ENCODE measurements at regions not wholly inside any gene's neighbourhood (a gene's known extent, or its start where the extent isn't known, plus 50 kb on each side); places are given as distances from the start of the nearest gene placed in this dataset.
"Not testable (repeated sequence)": the region's sequence is repeated elsewhere in the genome, so short reads cannot be mapped to it uniquely, and the experiment has no call there.

DNA sequence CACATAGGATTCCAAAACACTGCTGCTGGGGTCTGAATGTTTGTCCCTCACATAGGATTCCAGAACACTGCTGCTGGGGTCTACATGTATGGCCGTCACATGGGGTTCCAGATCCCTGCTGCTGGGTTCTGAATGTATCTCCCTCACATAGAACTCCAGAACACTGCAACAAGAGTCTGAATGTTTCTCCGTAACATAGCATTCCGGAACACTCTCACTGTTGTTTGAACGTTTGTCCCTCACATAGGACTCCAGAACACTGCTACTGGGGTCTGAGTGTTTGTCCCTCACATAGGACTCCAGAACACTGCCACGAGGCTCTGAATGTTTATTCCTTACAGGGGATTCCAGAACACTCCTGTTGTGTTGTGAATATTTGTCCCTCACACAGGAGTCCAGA lies 216.8 kb downstream of the FOXD4L6 start:
- no peaks in the 10 kb centered on the region for H4K20me1 ChIP-seq (ENCODE audit: insufficient read depth, low read length)
- no peak overlapping the region for H3K27ac ChIP-seq (ENCODE audit: low read depth, low read length)
- no peaks in the 10 kb centered on the region for H3K27me3 ChIP-seq (ENCODE audit: insufficient read depth, low read length)
- H3K36me3 ChIP-seq (ENCODE audit: insufficient read depth, low read length): no peaks in the 10 kb centered on the region
- no peak overlapping the region for H3K4me2 ChIP-seq (ENCODE audit: insufficient read depth, low read length)
- no peaks in the 10 kb centered on the region for H3K4me1 ChIP-seq (ENCODE audit: insufficient read depth, low read length)
- TF ChIP-seq, protein P1, sequence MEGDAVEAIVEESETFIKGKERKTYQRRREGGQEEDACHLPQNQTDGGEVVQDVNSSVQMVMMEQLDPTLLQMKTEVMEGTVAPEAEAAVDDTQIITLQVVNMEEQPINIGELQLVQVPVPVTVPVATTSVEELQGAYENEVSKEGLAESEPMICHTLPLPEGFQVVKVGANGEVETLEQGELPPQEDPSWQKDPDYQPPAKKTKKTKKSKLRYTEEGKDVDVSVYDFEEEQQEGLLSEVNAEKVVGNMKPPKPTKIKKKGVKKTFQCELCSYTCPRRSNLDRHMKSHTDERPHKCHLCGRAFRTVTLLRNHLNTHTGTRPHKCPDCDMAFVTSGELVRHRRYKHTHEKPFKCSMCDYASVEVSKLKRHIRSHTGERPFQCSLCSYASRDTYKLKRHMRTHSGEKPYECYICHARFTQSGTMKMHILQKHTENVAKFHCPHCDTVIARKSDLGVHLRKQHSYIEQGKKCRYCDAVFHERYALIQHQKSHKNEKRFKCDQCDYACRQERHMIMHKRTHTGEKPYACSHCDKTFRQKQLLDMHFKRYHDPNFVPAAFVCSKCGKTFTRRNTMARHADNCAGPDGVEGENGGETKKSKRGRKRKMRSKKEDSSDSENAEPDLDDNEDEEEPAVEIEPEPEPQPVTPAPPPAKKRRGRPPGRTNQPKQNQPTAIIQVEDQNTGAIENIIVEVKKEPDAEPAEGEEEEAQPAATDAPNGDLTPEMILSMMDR (IDR thresholded peaks at IDR 0.05; ENCODE audit: extremely low read depth, low read depth, low read length): no peak
- DNase-seq (ENCODE audit: insufficient read length, low spot score, missing footprints): no peak
- peaks cover 18% of the 10 kb centered on the region for H3K9me3 ChIP-seq (ENCODE audit: low read depth, low read length)
- H3K4me3 ChIP-seq (ENCODE audit: insufficient read depth, low read length): no peak overlapping the region
- no peak overlapping the region for H2AFZ ChIP-seq (ENCODE audit: low read length)
- no peaks in the 10 kb centered on the region for H3K79me2 ChIP-seq (ENCODE audit: insufficient read depth, low read length)

DNA sequence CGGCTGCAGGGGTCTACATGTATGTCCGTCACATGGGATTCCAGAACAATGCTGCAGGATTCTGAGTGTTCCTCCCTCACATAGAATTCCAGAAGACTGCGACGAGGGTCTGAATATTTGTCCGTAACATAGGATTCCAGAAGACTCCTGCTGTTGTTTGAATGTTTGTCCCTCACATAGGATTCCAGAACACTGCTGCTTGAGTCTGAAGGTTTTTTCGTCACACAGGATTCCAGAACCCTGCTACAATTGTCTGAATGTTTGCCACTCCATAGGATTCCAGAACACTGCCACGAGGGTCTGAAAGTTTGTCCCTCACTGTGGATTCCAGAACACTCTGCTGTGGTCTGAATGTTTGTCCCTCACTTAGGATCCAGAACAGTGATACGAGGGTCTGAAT lies 217.5 kb downstream of the FOXD4L6 start:
- not testable (repeated sequence) for H3K36me3 ChIP-seq (ENCODE audit: insufficient read depth, low read length); H3K4me3 ChIP-seq (ENCODE audit: insufficient read depth, low read length); H4K20me1 ChIP-seq (ENCODE audit: insufficient read depth, low read length); H3K4me2 ChIP-seq (ENCODE audit: insufficient read depth, low read length); H3K27ac ChIP-seq (ENCODE audit: low read depth, low read length); H3K27me3 ChIP-seq (ENCODE audit: insufficient read depth, low read length); DNase-seq (ENCODE audit: insufficient read length, low spot score, missing footprints); H2AFZ ChIP-seq (ENCODE audit: low read length); H3K79me2 ChIP-seq (ENCODE audit: insufficient read depth, low read length); H3K4me1 ChIP-seq (ENCODE audit: insufficient read depth, low read length)
- peaks cover 20% of the 10 kb centered on the region for H3K9me3 ChIP-seq (ENCODE audit: low read depth, low read length)

DNA sequence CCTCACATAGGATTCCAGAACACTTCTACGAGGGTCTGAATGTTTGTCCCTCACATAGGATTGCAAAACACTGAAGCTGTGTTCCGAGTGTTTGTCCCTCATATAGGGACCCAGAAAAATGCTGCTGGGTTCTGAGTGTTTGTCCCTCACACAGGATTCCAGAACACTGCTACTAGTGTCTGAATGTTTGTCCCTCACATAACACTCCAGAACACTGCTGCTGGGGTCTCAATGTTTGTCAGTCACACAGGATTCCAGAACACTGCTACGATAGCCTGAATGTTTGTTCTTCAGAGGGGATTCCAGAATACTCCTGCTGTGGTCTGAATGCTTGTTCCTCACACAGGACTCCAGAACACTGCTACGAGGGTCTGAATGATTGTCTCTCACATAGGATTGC lies 218.7 kb downstream of the FOXD4L6 start:
- Histone ChIP-seq H3K27me3 (ENCODE audit: insufficient read depth, low read length) (no peaks in the 10 kb centered on the region), H3K27ac (ENCODE audit: low read depth, low read length) (no peak overlapping the region), H3K36me3 (ENCODE audit: insufficient read depth, low read length) (no peaks in the 10 kb centered on the region), H2AFZ (ENCODE audit: low read length) (no peak overlapping the region), H3K4me3 (ENCODE audit: insufficient read depth, low read length) (no peak overlapping the region), H4K20me1 (ENCODE audit: insufficient read depth, low read length) (no peaks in the 10 kb centered on the region), H3K9me3 (ENCODE audit: low read depth, low read length) (peaks cover 19% of the 10 kb centered on the region), H3K4me1 (ENCODE audit: insufficient read depth, low read length) (no peaks in the 10 kb centered on the region), H3K4me2 (ENCODE audit: insufficient read depth, low read length) (no peak overlapping the region), H3K79me2 (ENCODE audit: insufficient read depth, low read length) (no peaks in the 10 kb centered on the region)
- no peak for DNase-seq (ENCODE audit: insufficient read length, low spot score, missing footprints)
- TF ChIP-seq, protein P1 (IDR thresholded peaks at IDR 0.05; ENCODE audit: extremely low read depth, low read depth, low read length): no peak

DNA sequence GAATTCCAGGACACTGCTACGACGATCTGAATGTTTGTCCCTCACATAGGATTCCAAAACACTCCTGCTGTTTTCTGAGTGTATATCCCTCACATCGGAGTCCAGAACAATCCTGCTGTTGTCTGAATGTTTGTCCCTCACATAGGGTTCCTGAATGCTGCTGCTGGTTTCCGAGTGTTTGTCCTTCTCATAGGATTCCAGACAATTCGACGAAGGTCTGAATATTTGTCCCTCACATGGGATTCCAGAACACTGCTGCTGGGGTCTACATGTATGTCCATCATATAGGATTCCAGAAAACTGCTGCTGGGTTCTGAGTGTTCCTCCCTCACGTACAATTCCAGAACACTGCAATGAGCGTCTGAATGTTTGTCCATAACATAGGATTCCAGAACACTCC lies 219.4 kb downstream of the FOXD4L6 start:
- H3K9me3 ChIP-seq (ENCODE audit: low read depth, low read length): peaks cover 17% of the 10 kb centered on the region
- not testable (repeated sequence) for H3K27me3 ChIP-seq (ENCODE audit: insufficient read depth, low read length); H2AFZ ChIP-seq (ENCODE audit: low read length)

DNA sequence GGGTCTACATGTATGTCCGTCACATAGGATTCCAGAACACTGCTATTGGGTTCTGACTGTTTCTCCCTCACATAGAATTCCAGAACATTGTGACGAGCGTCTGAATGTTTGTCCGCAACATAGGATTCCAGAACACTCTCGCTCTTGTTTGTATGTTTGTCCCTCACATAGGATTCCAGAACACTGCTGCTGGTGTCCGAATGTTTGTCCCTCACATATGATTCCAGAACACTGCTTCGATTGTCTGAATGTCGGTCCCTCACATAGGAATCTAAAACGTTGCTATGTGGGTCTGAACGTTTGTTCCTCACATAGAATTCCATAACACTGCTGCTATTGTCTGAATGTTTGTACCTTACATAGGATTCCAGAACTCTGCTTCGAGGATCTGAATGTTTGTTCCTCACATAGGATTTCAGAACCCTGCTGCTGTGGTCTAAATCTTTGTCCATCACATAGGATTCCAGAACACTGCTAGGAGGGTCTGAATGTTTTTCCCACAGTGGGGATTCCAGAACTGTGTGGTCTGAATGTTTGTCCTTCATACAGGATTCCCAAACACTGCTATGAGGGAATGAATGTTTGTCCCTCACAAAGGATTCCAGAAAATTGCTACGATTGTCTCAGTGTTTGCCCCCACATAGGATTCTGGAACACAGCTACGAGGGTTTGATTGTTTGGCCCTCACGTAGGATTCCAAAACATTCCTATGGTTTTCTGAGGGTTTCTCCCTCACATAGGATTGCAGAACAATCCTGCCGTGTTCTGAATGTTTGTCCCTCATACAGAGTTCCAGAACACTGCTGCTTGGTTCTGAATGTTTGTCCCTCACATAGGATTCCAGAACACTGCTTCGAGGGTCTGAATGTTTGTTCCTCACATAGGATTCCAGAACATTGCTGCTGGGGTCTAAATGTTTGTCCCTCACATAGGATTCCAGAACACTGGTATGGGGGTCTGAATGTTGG lies 220.5 kb downstream of the FOXD4L6 start:
- H2AFZ ChIP-seq (ENCODE audit: low read length): no peak overlapping the region
- no peak overlapping the region for H3K4me3 ChIP-seq (ENCODE audit: insufficient read depth, low read length)
- no peak overlapping the region for H3K27ac ChIP-seq (ENCODE audit: low read depth, low read length)
- no peaks in the 10 kb centered on the region for H3K79me2 ChIP-seq (ENCODE audit: insufficient read depth, low read length)
- H4K20me1 ChIP-seq (ENCODE audit: insufficient read depth, low read length): no peaks in the 10 kb centered on the region
- no peaks in the 10 kb centered on the region for H3K27me3 ChIP-seq (ENCODE audit: insufficient read depth, low read length)
- H3K36me3 ChIP-seq (ENCODE audit: insufficient read depth, low read length): no peaks in the 10 kb centered on the region
- DNase-seq (ENCODE audit: insufficient read length, low spot score, missing footprints): no peak
- no peak overlapping the region for H3K4me2 ChIP-seq (ENCODE audit: insufficient read depth, low read length)
- H3K4me1 ChIP-seq (ENCODE audit: insufficient read depth, low read length): no peaks in the 10 kb centered on the region
- TF ChIP-seq, protein P1 (IDR thresholded peaks at IDR 0.05; ENCODE audit: extremely low read depth, low read depth, low read length): no peak
- H3K9me3 ChIP-seq (ENCODE audit: low read depth, low read length): peaks cover 11% of the 10 kb centered on the region

More for the DNA sequence above, 219.4 kb downstream of the FOXD4L6 start:
- H3K4me1 ChIP-seq (ENCODE audit: insufficient read depth, low read length); DNase-seq (ENCODE audit: insufficient read length, low spot score, missing footprints); H3K36me3 ChIP-seq (ENCODE audit: insufficient read depth, low read length); H3K27ac ChIP-seq (ENCODE audit: low read depth, low read length); H3K4me2 ChIP-seq (ENCODE audit: insufficient read depth, low read length); H4K20me1 ChIP-seq (ENCODE audit: insufficient read depth, low read length); H3K79me2 ChIP-seq (ENCODE audit: insufficient read depth, low read length); H3K4me3 ChIP-seq (ENCODE audit: insufficient read depth, low read length): not testable (repeated sequence)

DNA sequence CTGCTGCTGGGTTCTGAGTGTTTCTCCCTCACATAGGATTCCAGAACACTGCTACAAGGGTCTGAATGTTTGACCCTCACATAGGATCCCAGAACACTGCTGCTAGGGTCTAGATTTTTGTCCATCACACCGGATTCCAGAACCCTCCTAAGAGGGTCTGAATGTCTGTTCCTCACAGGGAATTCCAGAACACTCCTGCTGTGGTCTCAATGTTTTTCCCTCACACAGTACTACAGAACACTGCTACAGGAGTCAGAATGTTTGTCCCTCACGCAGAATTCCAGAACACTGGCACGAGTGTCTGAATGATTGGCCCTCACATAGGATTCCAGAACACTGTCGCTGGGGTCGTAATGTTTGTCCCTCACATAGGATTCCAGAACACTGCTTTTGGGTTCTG lies 221.6 kb downstream of the FOXD4L6 start:
- not testable (repeated sequence) for H2AFZ ChIP-seq (ENCODE audit: low read length); H4K20me1 ChIP-seq (ENCODE audit: insufficient read depth, low read length); DNase-seq (ENCODE audit: insufficient read length, low spot score, missing footprints); H3K27ac ChIP-seq (ENCODE audit: low read depth, low read length); H3K27me3 ChIP-seq (ENCODE audit: insufficient read depth, low read length); H3K4me1 ChIP-seq (ENCODE audit: insufficient read depth, low read length); H3K36me3 ChIP-seq (ENCODE audit: insufficient read depth, low read length); H3K79me2 ChIP-seq (ENCODE audit: insufficient read depth, low read length); H3K4me2 ChIP-seq (ENCODE audit: insufficient read depth, low read length); H3K4me3 ChIP-seq (ENCODE audit: insufficient read depth, low read length)
- H3K9me3 ChIP-seq (ENCODE audit: low read depth, low read length): peaks cover 11% of the 10 kb centered on the region
